NCI-H1417 (cell line): ENCODE measurements at regions not wholly inside any gene's neighbourhood (a gene's known extent, or its start where the extent isn't known, plus 50 kb on each side); places are given as distances from the start of the nearest gene placed in this dataset.
"Not testable (repeated sequence)": the region's sequence is repeated elsewhere in the genome, so short reads cannot be mapped to it uniquely, and the experiment has no call there.

Source experiments
- DNase-seq, 3 experiments: peaks; one replicate each; lab custom pipeline; 2025; lab: John Stamatoyannopoulos, UW

DNA sequence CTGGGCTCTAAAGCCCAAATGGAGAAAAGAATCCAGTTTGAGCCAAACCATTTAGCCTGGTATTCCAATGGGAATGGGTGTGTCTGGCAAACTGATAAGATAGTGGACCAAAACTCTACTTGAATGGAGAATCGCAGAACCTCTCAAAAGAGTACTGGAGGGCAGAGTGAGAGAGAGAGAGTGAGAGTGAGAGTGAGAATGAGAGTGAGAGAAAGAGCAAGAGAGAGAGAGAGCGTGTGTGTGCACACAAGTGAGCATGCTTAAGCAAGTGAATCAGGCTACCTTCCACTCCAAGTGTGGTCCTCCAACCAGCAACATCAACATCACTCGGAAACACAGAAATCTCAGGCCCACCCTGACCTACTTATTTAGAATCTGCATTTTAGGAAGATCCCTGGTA is 58.8 kb downstream of the UQCRFS1 start:
- no peak for DNase-seq

DNA sequence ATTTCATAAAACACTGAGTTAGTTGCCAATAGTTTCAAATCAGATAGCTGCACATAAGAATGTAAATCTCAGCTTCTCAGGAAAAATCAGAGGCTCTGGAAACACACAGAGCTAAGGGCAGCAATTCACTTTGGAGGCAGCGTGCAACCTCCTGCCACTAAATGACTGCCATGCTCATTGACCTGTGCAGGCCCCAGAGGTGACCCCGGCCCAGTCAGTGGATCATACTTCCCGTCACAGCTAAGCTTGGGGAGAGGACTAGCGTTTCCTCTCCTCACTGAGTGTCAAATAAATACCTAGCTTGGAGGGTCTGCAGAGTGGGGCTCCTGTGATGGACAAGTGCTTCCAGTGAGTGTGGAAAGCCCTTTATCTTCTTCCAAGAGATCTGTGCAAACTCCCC is 67.2 kb downstream of the UQCRFS1 start:
- no peak for DNase-seq

DNA sequence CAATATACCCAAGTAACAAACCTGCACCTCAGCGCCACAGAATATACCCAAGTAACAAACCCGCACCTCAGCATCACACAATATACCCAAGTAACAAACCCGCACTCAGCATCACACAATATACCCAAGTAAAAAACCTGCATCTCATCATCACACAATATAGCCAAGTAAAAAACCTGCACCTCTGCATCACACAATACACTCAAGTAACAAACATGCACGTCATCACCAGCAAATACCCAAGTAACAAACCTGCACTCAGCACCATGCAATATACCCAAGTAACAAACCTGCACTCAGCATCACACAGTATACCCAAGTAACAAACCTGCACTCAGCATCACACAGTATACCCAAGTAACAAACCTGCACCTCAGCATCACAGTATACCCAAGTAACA is 69.8 kb downstream of the UQCRFS1 start:
- no peak for DNase-seq

DNA sequence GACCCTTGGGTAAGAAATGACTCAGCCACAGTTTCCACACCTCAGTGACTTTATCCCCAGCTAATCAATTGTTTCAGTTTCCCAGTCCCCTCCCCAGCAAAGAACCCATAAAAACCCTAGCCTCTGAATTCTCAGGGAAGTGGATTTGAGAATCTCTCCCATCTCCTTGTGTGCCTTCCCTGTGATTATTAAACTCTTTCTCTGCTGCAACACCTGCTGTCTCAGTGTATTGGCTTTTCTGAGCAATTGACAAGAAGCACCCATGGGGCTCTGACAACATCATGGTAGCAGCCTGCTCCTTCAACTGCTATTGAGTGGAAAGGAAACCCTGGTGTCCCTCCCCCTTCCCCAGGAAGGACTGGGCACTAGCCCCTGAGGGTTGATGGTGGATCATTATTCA is 73.7 kb downstream of the UQCRFS1 start:
- no peak for DNase-seq

DNA sequence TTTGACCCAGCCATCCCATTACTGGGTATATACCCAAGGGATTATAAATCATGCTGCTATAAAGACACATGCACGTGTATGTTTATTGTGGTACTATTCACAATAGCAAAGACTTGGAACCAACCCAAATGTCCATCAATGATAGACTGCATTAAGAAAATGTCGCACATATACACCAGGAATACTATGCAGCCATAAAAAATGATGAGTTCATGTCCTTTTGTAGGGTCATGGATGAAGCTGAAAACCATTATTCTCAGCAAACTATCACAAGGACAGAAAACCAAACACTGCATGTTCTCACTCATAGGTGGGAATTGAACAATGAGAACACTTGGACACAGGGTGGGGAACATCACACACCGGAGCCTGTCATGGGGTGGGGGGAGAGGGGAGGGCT is 74.7 kb downstream of the UQCRFS1 start:
- not testable (repeated sequence) for DNase-seq

DNA sequence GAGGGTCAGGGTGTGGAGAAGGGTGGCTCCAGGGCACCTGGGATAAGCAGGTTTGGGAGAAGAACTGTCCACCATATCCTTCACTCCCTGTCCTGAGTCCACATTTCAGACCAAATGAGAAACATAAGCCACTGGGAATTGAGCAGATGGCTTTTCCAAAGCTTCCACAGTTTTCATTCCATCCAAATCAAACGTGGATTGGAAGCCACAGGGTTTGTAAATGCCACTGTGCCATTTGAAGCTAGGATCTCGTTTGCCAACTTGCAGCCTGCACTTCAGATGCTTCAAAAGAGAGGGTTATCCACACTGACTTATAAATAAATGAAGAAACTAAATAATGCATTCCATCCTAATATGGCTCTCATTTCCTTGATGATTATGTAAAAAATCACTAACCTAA is 81.5 kb downstream of the UQCRFS1 start:
- DNase-seq = no peak

DNA sequence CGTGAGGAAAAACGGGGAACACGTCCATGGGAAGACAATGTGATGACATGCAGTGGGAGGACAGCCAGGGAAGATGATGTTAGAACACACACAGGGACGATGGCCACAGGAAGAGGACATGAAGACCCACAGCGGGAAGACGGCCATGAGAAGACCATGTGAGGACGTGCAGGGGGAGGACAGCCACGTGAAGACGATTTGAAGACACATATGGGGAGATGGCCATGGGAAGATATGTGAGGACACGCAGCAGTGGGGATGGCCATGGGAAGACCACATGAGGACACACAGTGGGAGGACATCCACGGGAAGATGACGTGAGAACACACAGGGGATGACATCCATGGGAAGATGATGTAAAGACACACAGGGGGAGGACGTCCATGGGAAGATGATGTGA is 83.8 kb downstream of the UQCRFS1 start:
- no peak for DNase-seq

DNA sequence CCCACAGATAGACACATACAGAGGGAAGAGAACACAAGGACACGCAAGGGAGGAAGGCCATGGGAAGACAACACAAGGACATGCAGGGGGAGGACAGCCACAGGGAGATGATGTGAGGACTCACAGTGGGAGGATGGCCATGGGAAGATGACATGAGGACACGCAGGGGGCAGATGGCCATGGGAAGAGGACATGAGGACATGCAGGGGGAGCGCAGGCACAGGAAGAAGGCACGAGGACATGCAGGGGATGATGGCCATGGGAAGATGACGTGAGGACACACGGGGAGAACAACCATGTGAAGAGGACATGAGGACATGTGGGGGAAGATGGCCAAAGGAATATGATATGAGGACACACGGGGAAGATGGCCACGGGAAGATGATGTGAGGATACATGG is 84.7 kb downstream of the UQCRFS1 start:
- DNase-seq = no peak

DNA sequence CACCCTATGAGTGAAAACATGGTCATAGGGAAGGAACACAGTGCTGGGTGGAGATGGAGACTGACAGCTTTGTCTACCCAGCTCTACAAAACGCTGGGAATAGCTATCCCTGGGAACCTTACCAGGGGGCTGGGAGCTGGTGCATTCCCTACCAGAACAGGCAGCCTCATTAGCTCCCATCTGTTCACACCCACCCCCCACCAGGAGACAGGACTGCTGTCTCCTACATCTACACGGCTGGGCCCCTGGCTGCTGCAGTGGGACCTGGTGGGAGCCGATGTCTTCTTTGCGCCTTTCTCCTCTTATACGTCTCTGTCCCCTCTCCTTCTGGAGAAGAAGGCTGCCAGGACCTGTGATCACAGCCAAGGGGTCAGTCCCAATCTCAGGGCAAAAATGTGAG is 90.8 kb downstream of the UQCRFS1 start:
- no peak for DNase-seq

DNA sequence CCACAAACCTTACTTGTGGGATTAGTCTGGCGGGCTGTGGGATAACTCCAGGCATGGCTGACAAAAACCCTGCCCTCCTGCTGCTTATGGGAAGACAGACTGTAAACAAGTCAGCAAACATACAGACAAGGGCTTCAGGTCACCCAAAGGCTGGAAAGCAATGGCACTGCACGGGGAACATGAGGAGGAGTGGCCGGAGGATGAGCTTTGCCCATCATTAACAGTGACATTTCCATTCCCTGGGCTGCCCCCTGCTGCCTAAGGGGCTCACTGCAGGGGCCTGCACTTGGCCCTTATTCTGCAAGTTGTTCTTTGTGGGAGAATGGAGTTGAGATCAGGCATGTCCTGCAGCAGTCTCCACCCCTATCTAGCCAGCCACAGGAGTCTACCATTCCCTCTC is 91.3 kb downstream of the UQCRFS1 start:
- DNase-seq = no peak

DNA sequence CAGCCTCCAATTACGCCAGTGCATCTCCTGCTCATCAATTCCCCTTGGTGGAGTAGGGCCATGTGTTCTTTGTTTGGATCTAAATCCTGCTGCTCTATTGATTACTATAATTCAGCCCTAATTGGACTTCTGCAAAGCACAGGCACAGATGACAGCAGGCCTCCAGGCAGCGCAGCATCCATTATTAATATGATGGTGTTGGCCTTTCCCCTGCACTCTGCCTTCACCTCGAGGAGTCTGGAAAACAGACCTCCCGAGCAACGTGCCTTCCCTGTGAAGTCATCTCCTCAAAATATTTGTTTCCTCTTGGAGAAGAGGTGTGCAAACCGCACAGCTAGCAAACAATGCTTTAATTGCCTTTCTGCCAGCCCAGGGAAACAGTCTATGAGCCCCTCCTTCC is 92.5 kb downstream of the UQCRFS1 start:
- no peak for DNase-seq

DNA sequence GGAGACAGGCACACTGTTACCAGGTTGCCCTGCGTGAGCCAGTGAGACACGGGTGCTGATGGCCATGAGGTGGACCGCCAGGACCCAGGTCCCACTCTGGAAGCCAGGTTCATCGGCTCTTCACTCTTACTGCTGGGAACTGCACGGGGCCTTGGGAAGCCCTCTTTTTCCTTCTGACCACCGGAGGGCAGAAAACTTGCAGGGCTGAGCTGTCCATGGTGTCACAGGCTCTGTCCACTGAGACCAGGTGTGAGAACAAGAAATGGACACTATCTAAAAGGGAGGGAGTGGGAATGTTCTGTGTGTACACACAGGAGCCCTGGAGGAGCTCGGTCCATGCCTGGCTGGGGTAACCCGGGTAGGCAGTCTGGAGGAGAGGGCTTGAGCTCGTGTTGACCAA is 93.4 kb downstream of the UQCRFS1 start:
- no peak for DNase-seq

DNA sequence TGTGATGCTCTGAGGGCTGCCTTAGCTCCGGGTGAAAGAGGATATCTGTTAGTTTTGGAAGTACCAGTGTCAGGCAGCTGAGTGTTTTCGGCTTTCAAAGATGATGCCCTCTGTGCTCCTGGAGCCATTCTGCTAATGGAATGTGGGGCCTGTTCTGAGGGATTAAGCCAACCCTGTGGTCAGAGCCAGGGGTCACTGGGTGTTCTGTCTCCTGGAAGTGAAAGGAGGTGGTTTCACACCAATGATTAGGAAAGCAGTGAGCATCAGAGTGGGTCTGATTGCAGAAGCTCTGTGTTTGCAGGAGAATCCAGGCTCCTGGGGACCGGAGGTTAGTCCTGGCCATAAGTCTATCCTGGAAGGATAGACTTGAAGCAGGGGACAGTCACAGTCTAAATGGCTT is 94.6 kb downstream of the UQCRFS1 start:
- DNase-seq = no peak

DNA sequence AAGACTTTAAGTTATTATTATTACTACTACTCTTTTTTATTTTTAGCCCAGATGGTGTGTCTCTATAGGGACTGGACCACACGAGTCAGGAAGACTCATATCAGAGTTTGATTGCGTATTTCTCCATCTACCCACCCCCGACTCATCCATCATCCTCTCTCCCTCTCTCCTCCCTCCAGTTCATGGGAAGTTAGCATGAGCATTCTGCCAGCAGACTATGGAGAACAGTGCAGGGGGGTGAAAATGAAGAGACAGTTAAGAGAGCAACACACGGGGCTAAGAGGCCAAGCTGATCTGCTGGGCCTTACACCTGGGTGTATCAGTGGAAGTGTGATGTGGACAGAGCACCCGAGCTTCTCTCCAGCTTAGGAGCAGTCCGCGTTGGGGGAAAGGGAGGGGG is 95.0 kb downstream of the UQCRFS1 start:
- DNase-seq = no peak

DNA sequence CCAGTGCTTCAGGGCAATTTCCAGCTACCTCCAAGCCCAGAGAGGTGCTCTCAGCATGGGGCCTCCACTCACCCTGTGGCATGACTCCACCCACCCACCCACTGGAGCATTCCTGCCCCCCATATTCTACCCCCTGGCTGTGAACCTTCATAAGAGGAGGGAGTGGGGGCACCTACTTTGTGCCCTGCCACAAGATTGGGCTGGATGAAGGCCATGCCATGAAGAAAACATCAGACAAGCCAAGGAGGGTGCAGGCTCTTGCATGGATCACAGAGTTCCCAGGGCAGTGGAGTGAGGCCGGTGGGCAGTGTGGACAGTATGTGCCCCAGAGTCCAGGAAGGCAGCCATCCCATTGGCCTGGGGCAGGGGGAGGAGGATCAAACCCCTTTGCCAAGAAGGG is 97.8 kb downstream of the UQCRFS1 start:
- no peak for DNase-seq

DNA sequence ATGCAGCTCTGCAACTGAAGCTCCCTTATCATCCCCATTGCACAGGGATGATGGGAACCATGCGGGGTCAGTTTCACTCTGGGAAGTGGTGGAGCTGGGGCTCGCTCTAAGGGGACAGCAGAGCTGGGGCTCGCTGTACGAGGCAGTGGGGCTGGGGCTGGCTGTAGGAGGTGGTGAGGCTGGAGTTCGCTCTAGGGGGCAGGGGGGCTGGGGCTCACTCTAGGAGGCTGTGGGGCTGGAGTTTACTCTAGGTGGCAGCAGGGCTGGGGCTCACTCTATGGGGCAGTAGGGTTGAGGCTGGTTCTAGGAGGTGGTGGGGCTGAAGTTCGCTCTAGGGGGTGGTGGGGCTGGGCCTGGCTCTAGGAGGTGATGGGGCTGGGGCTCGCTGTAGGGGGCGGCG is 99.1 kb downstream of the UQCRFS1 start:
- no peak for DNase-seq

DNA sequence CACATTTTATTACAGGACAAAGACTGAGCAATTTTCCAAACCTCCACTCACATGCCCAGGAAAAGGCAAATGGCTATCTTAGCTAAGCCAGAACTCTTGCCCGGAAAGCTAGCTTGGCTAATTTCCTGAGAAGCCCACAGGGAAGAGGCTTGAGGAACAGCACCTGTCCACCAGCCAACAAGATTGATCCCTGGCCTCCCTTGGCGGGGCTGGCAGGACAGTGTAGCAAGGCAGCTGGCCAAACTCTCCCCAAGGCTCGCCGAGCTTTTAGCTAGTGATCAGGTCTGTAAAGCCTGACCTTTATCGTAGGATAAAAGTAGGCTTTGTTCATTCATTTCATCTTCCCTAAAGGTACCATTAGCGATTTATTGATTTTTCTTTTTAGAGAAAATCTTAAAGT is 101.4 kb downstream of the UQCRFS1 start:
- DNase-seq = no peak

DNA sequence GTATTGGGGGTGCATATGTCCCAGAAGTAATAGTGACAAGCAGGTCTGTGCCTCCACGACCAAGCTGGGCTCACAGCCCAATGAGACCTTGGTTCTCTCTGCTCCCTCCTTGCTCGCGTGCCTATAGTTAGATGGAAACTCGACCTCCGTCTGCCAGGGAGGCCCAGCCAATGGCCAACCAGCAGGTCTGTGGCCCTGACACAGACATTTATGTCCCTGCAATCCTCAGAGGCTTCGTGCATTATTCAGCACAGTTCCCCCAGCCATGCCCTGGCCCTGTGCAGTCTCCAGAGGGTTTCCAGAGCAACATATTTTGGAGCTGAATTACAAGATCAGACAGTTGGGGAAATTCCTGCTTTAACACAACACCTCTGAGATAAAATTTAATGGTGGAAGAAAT is 105.1 kb downstream of the UQCRFS1 start:
- DNase-seq = no peak

DNA sequence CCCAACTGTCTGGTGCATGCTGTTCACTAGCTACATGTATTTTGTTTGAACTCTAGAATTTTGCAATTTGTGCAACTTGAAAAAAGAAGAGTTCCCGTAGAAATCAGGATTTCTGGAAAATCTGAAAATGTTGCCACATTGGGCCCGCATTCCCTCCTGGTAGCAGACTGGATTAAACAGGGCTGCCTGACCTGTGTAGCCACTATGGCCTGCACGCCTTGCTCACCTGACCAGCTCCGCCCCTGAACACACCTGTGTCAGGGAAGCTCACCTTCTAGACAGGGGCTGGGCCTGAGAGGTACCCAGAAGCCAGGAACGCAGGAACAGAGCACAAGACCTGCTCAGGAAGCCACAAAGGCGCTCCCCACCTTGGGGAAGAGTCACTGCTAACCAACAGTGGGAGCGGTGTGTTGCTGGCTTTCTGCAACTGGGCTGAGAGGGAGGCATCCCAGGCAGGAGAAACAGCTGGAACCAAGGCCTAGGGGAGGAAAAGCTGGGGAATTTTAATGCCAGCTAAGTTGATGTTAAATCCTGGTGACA is 106.5 kb downstream of the UQCRFS1 start:
- DNase-seq = no peak

DNA sequence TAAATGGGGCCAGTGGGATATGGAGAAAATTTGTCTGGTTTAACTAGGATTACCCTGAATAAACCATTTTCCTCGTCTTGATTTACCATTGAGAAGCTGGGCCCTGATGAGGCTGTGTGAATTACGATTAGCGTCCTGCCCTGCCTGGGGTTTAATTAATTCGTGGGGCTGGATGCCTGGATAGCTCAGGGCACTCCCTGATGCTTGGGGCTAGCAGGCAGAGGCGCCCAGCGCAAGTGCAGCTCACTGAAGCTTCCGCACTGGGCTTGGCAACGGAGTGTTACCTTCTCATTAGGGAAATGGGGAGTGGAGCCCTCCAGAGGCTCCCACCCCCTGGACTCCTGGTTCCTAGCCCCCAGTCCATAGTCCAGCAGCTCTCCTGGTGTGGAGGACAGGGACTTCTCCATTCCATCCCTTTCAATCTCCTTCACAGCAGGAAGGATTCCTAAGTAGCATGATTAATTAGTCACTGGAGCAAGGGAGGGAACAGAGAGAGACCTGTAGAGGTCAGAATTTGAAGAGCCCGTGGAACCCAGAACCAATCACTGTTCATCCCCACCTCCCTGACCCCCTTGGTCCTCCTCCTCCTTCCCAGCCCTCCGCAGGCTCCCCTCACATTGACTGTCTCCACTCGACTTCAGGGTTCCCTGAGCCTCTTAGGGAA is 107.2 kb downstream of the UQCRFS1 start:
- no peak for DNase-seq

DNA sequence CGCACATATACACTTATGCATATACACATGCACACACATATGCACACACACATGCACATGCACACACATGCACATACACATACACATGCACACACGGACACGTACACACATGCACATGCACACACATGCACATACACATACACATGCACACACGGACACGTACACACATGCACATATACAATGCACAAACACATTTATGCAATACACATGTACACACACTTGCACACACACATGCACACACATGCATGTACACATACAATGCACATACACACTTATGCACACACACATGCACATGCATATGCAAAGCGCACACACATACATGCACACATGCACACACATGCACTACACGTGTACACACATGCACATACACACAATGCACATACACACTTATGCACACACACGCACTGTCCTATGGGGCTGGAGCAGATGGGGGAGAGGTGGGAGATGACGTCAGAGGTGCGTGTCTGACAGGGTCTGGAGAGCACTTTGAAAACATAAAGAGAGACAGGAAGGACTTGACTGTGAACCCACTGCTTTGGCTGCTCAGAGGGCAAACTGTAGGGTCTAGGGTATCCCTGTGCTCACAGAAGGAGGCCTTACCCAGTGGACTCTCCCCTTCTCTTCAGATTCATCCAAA is 108.2 kb downstream of the UQCRFS1 start:
- no peak for DNase-seq

DNA sequence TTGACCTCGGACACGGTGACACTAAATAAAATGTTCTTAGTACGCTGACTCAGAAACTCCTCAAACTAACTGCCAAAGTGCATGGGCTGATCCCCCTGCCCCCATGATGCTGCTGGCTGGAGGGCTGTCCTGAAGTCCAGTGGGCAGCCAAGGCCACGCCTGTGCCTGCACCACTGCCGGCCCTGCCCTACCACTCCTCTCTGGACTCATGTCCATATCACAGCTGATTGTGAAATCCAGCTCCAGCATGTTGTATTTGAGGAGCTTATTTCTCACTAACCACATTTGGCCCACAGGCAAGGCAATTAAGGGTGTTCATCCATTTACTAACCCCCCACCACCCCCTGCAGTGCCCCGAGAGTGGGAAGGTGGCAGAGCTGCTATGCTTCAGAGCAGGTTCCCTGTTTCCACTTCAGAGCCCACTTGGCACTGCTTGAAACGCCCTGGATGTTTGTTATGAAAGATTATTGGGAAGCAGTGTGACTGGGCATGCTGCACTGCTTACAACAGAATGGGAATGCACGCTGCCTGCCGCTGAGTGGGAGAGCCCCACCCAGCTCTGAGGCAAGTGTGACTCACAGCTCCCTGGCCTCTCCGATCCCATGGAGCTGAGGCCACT is 114.0 kb downstream of the UQCRFS1 start:
- DNase-seq = no peak

DNA sequence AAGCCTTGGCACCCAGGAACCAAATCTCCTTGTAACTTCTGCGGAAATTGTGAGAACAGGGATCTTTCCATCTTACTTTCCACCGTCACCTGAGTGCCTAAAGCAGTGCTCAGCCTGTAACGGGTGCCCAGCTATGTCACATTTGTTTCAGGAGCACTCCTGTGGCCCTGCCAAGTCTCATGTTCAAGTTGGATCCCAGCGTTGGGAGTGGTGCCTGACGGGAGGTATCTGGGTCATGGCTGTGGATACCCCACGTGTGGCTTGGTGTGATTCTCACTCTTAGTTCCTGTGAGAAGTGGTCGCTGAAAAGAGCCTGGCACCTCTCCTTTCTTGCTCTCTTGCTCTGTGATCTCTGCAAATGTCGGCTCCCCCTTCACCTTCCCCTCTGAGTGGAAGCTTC is 114.9 kb downstream of the UQCRFS1 start:
- no peak for DNase-seq

DNA sequence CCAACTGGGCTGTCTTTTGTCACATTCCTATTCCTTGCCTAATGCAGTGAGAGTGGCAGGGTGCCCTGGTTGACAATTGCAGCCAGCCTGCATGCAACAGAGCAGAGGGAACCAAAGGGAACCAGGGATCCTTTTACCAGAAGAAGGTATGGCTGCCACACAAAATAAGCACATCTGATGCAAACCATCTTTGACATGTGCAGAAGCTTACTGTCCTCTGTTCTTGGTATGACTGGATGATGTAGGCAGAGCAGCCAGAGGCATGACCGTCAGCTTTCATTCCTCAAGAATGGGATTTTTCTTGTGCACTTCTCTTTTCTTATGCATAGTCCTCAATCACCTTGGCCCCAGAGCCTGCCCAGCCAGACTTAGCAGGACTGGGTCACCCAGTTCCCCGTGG is 116.1 kb downstream of the UQCRFS1 start:
- DNase-seq = no peak
